Common myeloid progenitor, CD34-positive (primary cell): ENCODE measurements at regions not wholly inside any gene's neighbourhood (a gene's known extent, or its start where the extent isn't known, plus 50 kb on each side); places are given as distances from the start of the nearest gene placed in this dataset.

Experiments
- CTCF ChIA-PET: fragments of 350-600 bp; sonication (Branson Sonifier 250); formaldehyde crosslinking; loops from one replicate; lab custom pipeline; 2021; ENCODE audit warnings: antibody characterized with exemption; lab: Charles Lee
- POLR2A ChIA-PET: fragments of 350-600 bp; sonication (Branson Sonifier 250); formaldehyde crosslinking; loops from one replicate; lab custom pipeline; 2021; ENCODE audit warnings: antibody characterized with exemption; lab: Charles Lee
- DNase-seq, 3 donors: peaks; one replicate each; pipeline versions ENCODE4 v3.0.0 to v3.0.0-alpha.2; 2013
- H3K27ac ChIP-seq, 2 experiments: 1 replicate in 1 of 2; 2 replicates in 1 of 2; pipeline ENCODE4 v1.7.0; 2013; ENCODE audit warnings: inconsistent platforms in 2 of 2, low read length in 2 of 2, mild to moderate bottlenecking in 2 of 2, low read depth in 1 of 2, moderate library complexity in 1 of 2; ENCODE audit not compliant: severe bottlenecking in 2 of 2, insufficient read depth in 1 of 2, poor library complexity in 1 of 2
- H3K27me3 ChIP-seq, 5 experiments: replicated peaks in 2 of 5; 1 replicate in 3 of 5; 2 replicates in 2 of 5; pipeline versions ENCODE4 v1.6.1 to v1.7.0; 2013; ENCODE audit warnings: low read length in 4 of 5, mild to moderate bottlenecking in 2 of 5, moderate library complexity in 2 of 5, inconsistent platforms in 1 of 5; ENCODE audit not compliant: insufficient read depth in 5 of 5, control insufficient read depth in 4 of 5
- H3K36me3 ChIP-seq, 4 experiments: 1 replicate in 2 of 4; 2 replicates in 2 of 4; pipeline versions ENCODE4 v1.6.1 to v1.7.0; 2013; ENCODE audit warnings: low read length in 3 of 4, control low read depth in 1 of 4, mild to moderate bottlenecking in 1 of 4; ENCODE audit not compliant: control insufficient read depth in 4 of 4, insufficient read depth in 4 of 4
- H3K4me1 ChIP-seq, 4 experiments: 1 replicate in 3 of 4; 2 replicates in 1 of 4; pipeline versions ENCODE4 v1.6.1 to v1.7.1; 2013; ENCODE audit warnings: low read length in 3 of 4, mild to moderate bottlenecking in 3 of 4, control low read depth in 1 of 4, inconsistent platforms in 1 of 4, moderate library complexity in 1 of 4; ENCODE audit not compliant: control insufficient read depth in 4 of 4, insufficient read depth in 4 of 4; ENCODE audit errors: control extremely low read depth in 1 of 4
- H3K4me3 ChIP-seq, 7 experiments: 1 replicate in 4 of 7; 2 replicates in 3 of 7; pipeline versions ENCODE4 v1.5.1 to v1.7.0; 2013; ENCODE audit warnings: mild to moderate bottlenecking in 7 of 7, low read length in 6 of 7, moderate library complexity in 6 of 7, inconsistent platforms in 2 of 7, low read depth in 2 of 7, control low read depth in 1 of 7; ENCODE audit not compliant: insufficient read depth in 4 of 7, control insufficient read depth in 1 of 7; ENCODE audit errors: extremely low read depth in 1 of 7
- H3K9me3 ChIP-seq, 5 experiments: 1 replicate in 4 of 5; 2 replicates in 1 of 5; pipeline versions ENCODE4 v1.6.1 to v1.7.1; 2013; ENCODE audit warnings: low read length in 4 of 5, mild to moderate bottlenecking in 2 of 5, inconsistent platforms in 1 of 5, low read depth in 1 of 5, moderate library complexity in 1 of 5; ENCODE audit not compliant: control insufficient read depth in 4 of 5, insufficient read depth in 2 of 5; ENCODE audit errors: control extremely low read depth in 1 of 5
- WGBS: methylation state at CpG from one replicate; pipeline ENCODE4 v1.1.5; 2013; ENCODE audit not compliant: insufficient coverage; 5-methylcytosine and 5-hydroxymethylcytosine counted together

DNA sequence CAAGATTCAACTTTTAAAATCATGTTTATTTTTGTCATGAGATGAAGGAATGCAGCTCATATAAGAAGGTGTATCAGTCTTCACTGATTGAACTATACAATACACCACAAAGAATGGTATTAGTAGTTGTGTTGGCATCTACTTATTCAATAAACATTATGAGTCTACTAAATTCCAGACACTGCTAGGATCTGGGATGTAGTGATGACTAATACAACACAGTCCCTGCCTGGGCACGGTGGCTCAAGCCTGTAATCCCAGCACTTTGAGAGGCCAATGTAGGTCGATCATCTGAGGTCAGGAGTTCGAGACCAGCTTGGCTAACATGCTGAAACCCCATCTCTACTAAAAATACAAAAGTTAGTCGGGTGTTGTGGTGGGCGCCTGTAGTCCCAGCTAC, 171.4 kb upstream of the NFIB start:
- Histone ChIP-seq H3K27me3 (peaks cover 0 to 2% (median 0%) of the 10 kb centered on the region in 5 experiments), H3K4me3 (no peak overlapping the region), H3K9me3 (no peaks in the 10 kb centered on the region), H3K4me1 (peaks cover 0 to under 1% (median 0%) of the 10 kb centered on the region in 4 experiments), H3K27ac (no peak overlapping the region), H3K36me3 (no peaks in the 10 kb centered on the region)
- ChIA-PET POLR2A (no interaction called here), CTCF (no interaction called here)
- no peak for DNase-seq
- 93% methylated on average over 5 of the region's 5 CpGs for WGBS

DNA sequence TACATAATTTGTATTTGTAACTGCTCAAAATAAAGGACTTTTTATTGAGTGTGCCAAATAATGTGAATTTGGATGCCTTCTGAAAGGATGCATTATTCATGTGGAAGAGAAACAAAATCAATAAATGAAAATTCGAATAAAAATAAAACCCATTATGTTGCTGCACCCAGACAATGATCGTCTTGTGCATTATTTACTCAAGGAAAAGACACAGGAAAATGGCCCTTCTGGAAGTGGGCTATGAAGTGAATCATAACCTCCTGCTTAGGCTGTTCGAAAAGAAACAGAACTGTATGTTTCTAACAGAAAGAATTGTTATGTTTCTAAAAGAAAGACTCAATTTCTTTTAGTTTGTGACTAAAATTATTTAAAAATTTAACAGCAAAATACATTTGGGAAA, 168.9 kb upstream of the NFIB start:
- DNase-seq = no peak
- Histone ChIP-seq H3K4me1 (no peaks in the 10 kb centered on the region), H3K4me3 (no peak overlapping the region), H3K36me3 (no peaks in the 10 kb centered on the region), H3K27me3 (peaks cover 0 to 2% (median 0%) of the 10 kb centered on the region in 5 experiments), H3K27ac (no peak overlapping the region), H3K9me3 (no peaks in the 10 kb centered on the region)
- no CpG with 5 or more reads among the region's 3 CpGs for WGBS
- ChIA-PET CTCF (no interaction called here), POLR2A (no interaction called here)

DNA sequence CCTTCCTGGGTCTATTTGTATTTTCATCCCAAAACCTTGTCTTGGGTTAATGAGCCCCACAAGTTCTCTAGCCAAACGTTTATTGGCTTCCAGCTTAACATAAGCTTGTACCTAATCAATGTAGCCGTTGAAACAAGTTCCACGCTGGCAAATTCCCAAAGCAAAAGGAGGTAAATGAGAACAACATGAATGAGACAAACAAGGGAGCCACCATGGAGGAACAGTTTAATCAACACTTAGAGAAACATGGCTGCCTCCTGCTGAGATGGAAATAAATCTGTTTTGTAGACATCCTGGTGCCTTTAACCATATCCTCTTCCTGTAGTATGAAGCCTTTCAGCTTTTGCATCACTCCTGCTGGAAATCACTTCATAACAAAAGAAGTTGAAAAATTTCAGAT, 166.6 kb upstream of the NFIB start:
- whole genome bisulfite sequencing = 85% methylated on average over 3 of the region's 3 CpGs
- no peaks in the 10 kb centered on the region for H3K36me3 ChIP-seq
- no peak for DNase-seq
- H3K9me3 ChIP-seq = no peaks in the 10 kb centered on the region
- no peak overlapping the region for H3K4me3 ChIP-seq
- CTCF ChIA-PET = no interaction called here
- peaks cover 0 to 2% (median 0%) of the 10 kb centered on the region in 5 experiments for H3K27me3 ChIP-seq
- POLR2A ChIA-PET = no interaction called here
- no peak overlapping the region for H3K27ac ChIP-seq
- H3K4me1 ChIP-seq = no peaks in the 10 kb centered on the region

DNA sequence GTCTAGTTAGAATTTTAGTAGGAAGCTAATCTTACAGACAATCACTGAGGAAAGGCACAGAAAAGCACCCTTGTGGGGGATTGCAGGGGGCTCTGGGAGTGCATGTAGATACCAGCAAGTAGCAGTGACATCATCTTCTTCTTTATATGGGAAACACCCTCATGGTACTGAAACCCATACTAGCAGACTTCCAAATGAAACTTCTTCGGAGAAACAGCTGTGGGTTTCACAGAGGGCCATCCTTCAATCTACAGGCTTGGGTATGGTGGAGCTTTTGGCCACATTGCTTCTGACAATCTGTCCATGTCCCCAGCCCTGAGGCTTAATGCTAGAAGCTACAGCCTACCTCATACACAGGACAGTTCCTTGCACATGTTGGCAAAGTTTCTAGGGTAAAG, 165.2 kb upstream of the NFIB start:
- H3K4me1 ChIP-seq = no peaks in the 10 kb centered on the region
- H3K9me3 ChIP-seq = no peaks in the 10 kb centered on the region
- DNase-seq = no peak
- no peak overlapping the region for H3K27ac ChIP-seq
- H3K4me3 ChIP-seq = no peak overlapping the region
- H3K27me3 ChIP-seq = peaks cover 0 to 6% (median 0%) of the 10 kb centered on the region in 5 experiments
- POLR2A ChIA-PET = no interaction called here
- no peaks in the 10 kb centered on the region for H3K36me3 ChIP-seq
- 100% methylated on average over 1 of the region's 1 CpG for WGBS
- CTCF ChIA-PET = no interaction called here

DNA sequence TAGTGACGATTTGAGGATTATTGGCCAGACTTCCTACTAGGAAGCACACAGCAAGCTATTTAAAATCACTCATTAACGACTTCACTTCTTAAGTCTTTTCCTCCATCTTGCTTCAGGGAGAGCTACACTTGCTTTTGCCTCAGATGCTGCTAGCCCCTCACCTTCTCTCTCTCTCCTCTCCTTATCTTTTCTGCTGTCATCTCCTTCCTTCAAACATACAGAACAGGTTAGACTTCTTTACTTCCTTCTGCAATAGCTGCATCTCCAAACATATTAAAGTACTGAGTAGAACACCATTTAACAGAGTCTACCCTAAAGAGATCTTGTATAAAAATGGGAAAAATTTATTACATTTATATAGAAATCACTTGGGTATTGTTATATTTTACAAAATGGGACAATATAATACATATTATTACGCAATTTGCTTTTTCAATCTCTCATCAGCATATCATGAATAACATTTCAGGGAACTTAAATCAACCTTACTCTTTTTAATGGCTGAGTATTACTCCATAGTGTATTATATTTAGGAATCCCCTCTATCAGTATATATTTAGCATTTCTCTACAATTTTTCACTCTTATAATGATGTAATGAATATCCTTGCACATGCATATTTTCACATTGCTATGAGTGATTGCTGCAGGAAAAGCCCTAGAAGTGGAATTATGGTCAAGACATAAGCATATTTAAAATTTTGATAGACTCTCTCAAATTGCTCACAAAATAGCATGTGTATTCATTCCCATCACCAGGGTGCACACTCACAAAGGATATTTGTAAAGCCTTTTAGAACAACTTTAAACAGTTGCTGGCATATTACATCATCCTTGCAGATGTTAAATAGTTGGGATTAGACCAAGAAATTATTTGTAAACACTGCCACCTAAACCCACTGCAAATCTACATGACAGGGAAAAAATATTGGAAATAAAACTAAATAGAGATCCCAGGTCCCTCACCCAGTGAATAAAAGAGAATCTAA, 164.5 kb upstream of the NFIB start:
- no peak overlapping the region for H3K4me3 ChIP-seq
- no peak for DNase-seq
- H3K27me3 ChIP-seq = peaks cover 0 to 6% (median 0%) of the 10 kb centered on the region in 5 experiments
- H3K9me3 ChIP-seq = no peaks in the 10 kb centered on the region
- H3K36me3 ChIP-seq = no peaks in the 10 kb centered on the region
- CTCF ChIA-PET = no interaction called here
- no peaks in the 10 kb centered on the region for H3K4me1 ChIP-seq
- no peak overlapping the region for H3K27ac ChIP-seq
- POLR2A ChIA-PET = no interaction called here
- WGBS = 96% methylated on average over 2 of the region's 3 CpGs

DNA sequence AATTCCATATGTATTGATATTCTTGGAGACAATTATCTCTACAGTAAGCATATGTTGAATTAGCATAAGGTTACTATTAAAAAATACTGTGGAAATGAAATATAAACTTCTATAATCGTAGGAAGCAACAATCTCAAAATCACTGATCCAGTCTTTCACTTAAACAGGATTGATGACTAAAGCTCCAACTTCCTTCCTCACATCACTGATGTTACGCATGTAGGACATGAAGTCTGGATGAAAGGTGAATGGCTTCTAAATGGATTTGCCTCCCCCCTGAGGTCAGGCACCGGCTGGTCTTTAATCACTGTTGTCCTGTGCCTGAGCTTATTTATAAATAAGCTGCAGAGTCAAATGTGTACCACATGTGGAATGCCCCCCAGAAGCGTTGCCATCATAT, 157.1 kb upstream of the NFIB start:
- peaks cover 0 to 4% (median 0%) of the 10 kb centered on the region in 5 experiments for H3K27me3 ChIP-seq
- 80% methylated on average over 1 of the region's 4 CpGs for WGBS
- POLR2A ChIA-PET = no interaction called here
- H3K9me3 ChIP-seq = no peaks in the 10 kb centered on the region
- no peaks in the 10 kb centered on the region for H3K4me1 ChIP-seq
- CTCF ChIA-PET = no interaction called here
- no peak overlapping the region for H3K4me3 ChIP-seq
- no peaks in the 10 kb centered on the region for H3K36me3 ChIP-seq
- H3K27ac ChIP-seq = no peak overlapping the region
- DNase-seq = no peak

DNA sequence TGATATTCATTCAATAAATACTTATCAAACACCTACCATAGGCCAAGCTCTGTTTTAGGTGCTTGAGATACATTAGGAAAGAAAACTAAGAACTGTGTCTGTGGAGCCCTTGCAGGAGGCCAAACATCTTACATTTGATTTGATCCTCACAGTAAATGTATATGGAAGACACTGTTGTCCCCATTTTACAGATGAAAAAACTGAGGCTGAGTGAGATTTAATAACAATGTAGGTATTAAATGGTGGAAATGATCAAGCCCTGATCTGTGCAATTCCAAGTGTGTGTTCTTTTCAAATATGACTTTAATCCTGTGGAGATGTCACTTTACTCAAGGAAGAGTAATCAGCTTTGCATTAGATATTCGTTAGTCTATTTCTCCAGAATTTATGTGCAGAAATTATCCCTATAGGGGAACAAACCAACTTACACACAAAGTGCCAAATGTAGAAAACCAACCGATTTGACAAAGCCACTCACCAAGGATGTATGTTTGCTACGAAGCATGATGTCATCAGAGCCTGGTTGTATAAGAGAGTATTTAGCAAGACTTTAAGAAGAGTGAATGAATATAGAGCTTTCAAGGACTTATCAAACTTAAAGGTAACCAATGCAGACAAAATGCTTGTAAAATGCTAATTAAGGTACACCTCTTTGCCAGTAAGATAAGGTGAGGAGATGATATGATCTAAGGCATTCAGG, 153.9 kb upstream of the NFIB start:
- CTCF ChIA-PET = interaction anchor here (0.9 kb wide), 1 partner anchor 19 kb away, joined by 3 read pairs; no protein-coding TSS in a partner anchor
- H3K4me1 ChIP-seq = no peaks in the 10 kb centered on the region
- no peak overlapping the region for H3K27ac ChIP-seq
- no peaks in the 10 kb centered on the region for H3K36me3 ChIP-seq
- DNase-seq = no peak
- POLR2A ChIA-PET = no interaction called here
- no peak overlapping the region for H3K4me3 ChIP-seq
- no CpG with 5 or more reads among the region's 3 CpGs for WGBS
- peaks cover 0 to 4% (median 0%) of the 10 kb centered on the region in 5 experiments for H3K27me3 ChIP-seq
- no peaks in the 10 kb centered on the region for H3K9me3 ChIP-seq
